RPMI8226 (cell line): ENCODE measurements at regions not wholly inside any gene's neighbourhood (a gene's known extent, or its start where the extent isn't known, plus 50 kb on each side); places are given as distances from the start of the nearest gene placed in this dataset.

Source experiments
- DNase-seq: peaks from one replicate; pipeline ENCODE4 v3.0.0-alpha.2; 2015

DNA sequence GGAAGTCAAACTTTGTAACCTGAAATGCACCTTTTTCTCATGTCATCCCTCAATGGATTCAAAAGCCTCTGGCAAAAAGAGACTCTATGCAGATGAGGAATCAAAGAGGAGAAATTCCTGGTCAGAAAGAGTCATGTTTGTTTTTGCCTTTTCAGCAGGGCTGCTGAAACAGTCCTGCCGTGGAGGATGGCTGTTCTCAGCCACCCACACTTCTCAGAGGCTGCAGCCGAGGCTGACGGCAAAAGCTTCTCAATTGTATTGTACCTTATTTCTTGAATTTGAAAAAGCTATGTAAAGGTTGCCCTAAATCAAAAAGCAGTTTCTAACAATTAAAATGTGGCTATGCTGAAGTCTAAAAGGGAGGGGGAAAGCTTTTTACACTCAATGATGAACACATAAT lies 385.3 kb downstream of the KCTD12 start:
- no peak for DNase-seq

DNA sequence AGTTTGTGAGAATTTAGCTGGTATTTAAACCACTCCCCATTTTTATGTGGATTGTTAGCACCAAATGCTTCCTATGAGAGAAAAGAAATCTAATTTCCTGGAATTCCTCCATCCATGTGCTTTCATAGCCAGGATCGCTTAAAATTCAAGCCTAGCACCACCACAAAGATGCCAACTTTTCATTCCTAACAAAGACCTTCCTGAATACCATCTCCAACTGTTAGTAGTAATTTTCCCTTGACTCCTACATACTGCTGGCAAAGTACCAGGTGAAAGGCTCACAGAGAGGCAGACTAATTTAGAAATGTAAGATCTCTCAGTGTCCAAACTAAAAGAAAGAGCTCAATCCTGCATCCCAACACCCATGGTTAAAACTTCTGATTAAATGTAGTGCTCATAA lies 386.3 kb downstream of the KCTD12 start:
- DNase-seq = no peak

DNA sequence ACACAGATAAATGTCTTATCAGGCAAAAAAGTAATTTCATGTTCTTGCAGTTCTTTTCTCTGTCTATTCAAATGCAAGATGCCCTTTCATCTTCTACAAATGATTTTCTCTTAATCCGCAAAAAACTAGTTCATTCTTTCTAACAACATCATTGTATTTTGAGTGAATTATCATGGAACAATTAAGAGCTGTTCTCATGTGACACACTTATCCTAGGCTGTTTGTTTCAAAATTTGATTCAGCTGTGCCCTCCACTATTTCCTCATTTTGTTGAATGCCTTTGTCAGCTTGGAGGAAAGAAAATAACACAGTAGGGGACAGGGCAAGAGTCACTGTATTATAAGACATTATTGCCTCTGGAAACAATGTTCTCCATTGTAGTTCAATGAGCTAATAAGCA lies 396.9 kb downstream of the KCTD12 start:
- no peak for DNase-seq

DNA sequence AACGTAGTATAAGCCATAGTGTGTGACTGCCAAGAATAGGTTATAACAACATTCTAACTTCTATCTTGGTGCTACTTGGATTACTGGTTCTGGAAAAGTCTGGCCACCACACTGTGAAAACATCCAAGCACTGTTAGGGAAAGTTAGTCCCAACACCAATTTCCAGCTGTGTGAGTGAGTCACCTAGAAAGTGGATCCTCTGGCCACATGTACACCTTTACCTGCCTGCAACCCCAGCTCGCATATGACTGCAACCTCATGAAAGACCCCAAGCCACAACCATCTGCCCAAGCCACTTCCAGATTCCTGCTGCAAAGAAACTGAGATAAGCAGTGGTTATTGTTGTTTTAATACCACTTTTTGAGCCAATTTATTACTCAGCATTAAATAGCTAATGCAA lies 404.5 kb downstream of the KCTD12 start:
- no peak for DNase-seq

DNA sequence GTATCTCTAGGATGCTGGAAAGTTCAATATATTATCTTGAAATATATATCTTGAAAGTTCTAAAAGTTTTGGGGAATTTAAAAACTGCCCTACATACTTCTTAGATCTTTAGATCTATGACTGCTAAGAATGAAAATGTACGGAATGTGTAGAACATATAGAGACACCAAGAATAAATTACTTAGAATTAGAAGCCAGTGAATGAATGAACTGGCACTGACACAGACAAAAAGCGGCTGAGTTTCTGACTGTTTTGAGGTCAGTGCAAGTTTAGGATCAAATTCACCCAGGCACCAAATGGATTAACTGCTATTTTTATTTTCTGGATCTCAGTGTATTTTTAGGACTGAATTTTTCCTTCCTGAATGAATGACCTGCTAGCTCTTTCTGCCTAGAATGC lies 411.2 kb downstream of the KCTD12 start:
- DNase-seq = no peak

DNA sequence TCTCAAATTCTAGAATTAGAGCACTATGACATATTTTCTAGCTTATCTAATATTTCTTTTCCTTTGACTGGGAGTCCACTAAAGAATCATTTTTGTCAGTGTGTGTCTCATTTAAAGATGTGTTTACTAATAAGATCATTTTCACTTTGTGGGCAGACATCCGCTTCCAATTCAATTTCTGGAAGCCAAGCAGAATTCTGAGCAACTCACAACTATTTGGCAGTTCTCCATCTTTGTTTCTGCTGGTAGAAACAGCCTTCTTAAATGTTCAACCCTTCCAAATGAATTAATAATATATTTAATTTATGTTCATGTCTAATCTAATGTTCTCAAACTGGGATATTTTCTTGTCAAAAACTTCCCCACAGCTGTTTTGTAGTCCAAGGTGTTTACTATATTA lies 411.8 kb downstream of the KCTD12 start:
- DNase-seq = no peak

DNA sequence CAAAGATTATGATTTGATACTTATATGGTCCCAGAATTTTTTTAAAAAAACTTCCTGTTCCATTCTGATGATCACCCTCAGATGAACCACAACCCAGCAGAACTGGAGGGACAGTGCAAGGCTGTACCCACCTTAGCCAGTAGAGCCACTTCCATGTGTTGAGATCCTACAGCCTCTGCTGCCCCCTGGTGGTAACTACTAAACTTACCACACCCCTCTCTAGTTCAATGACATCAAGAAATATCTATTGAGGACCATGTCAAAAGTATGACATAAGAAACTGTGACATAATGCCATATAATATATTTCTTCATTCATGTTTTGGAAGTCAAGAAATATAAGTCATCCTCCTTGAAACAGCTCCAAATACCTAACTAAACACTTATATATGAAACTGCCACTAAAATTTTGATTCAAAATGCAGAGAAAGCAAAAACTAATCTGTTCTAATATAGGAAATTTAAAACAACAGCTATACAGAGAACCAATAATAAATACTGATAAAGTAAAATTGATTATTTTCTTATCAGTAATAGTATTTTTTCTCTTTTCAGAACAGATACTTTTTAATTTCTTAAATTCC lies 412.6 kb downstream of the KCTD12 start:
- DNase-seq = peak; percentile 73

DNA sequence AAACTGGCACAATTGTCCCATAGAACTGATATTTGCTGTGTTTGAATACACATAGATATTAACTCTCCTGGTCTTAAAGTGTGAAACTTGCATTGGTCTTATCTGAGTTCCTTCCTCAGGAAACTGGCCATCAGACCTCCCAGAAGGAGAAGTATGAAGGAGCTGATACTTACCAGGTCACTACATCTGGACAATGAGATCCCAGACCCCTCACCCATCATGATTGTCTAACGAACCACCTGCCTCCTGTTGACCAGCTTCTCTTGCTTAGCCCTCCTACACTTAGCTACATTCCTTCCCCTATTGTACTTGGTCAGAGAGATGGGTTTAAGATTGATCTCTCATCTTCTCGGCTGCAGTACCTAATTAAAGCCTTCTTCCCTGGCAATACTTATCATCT lies 413.3 kb downstream of the KCTD12 start:
- no peak for DNase-seq

DNA sequence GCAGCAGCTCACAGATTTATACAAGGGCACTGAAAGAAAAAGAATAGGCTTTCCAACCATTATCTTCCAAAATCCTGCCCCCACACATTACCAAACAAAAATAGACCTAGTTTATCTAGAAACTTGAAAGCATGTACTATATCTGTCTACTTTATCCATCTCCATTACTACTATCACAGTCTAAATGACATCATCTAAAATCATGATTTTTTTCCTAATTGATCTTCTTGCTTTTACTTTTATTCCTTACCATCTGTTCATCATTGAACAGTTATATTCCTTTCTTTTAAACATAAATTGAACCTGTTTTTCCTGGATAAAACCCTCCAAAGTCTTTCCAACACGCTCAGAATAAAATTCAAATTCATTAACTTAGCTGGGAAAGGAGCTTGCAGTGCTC lies 414.7 kb downstream of the KCTD12 start:
- no peak for DNase-seq

DNA sequence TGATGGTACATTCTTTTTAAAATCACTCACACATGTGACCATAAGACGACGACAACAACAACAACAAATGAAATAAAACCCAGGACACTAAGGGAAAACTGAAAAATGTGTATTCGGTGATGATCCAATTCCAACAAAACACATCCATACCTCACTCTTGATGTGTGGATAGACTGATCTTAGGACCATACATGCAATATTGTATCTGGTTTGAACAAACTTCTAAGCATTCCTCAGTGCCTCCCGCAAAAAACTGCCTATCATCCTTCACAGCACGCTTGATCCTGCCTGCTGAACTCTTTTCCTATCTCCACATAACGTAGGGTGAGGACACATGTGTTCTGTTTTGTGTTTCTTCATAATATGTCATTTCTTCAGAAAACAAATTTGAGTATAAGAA lies 415.2 kb downstream of the KCTD12 start:
- no peak for DNase-seq

DNA sequence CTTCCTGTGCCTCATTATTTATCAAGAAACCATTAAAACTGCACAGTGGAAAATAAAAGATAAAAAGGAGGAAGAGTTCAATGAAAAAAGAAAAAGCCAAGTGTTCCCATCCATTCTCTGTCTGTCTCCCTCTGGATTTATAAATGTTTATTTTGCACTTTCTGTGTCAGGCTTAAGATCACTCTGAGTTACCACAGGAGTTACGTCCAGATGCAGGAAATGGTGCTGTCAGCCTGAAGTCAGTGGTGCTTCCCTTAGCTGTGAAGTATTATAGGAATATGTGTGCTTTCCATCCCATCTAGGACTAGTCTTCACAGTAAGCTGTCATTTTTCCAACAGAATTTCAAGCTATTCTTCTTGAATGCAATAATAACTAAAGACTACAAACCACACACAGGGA lies 420.2 kb downstream of the KCTD12 start:
- DNase-seq = no peak

DNA sequence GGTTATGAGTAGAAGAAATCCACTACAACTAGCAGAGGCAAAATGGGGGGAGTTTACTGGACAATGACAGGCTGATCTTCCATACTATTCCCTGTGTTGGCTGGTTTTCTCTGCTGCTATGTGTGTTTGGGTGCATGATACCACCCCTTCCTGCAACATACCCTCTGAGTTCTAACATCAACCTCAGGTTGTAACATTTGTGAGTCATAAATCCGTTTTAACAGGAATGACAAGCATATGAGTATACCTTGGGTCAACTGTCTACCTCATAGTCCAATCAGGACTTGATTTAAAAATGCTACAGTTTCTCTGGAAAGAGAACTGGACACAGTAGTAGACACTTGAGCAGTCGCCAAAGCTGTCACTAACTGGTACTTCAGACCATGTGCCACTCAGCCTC lies 422.9 kb downstream of the KCTD12 start:
- DNase-seq = no peak

DNA sequence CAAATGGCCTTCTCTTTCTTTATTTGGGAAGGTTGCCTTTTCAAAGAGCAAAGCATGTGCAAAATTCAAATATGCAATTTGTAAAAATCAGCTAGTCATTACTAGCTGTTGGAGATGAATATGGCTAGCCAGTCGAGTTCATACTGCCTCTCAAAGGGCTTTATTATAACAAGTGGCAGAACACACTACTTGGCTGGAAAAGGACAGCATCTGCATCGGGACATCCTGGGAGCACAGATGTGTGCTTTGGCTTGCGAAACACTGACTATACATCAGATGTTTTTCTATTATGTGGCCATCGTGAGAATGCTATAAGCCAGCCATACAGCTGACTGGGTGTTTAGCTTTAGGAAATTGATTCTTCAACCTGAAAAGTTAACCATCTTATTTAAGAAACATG lies 424.2 kb downstream of the KCTD12 start:
- DNase-seq = no peak

DNA sequence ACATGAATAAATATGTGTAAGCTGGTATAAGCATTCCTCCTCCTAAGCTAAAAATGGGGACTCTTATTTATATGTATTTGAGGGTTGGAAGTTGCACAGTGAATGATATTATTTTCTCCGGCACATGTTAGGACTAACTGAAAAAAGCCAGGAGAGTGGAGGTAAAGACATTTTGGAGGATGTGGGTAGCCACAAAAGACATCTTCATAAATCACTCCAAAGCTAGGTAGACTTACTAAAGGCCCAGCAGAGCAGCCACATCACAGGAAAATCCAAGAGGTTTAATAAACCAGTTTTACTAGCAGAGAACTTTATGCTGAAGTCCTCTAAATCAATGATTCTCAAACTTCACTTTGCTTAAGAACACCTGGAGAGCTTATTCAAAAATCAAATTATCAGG lies 424.7 kb downstream of the KCTD12 start:
- no peak for DNase-seq

DNA sequence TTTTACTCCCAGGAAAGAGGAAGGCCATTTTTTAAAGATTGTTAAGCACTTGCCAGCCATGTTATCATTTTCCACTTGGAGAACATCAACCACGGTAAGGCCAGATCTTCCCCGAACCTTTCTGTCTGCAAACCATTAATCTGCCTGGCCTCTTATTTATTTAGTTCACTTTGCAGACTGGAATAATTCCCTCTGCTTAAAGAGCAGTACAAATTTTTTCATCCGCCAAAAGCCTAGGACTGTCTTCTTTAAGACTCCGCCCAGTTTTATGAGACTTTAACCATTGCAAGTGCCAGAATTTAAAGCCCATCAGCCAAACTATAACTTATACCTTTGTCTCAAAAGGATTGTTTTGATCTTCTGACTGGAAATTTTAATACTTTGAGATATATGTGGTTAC lies 426.3 kb downstream of the KCTD12 start:
- DNase-seq = no peak

DNA sequence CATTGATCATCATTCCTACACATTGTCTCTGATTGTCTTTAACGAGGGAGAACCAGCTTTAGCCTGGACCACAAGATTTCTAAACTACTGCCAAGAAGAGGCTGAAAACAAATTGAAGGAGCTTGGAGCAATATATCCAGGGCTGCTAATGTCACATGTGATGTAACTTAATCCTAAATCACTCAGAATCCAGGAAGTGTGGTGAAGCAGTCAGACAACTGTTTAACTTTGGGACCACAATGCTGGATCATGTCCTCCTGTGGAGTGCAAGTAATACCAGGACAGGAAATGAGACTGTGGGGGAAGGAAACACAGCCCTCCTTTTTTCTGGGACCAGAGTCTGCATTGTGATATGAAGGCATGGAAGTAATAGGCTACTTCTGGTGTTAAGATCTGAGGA lies 430.2 kb downstream of the KCTD12 start:
- DNase-seq = no peak

DNA sequence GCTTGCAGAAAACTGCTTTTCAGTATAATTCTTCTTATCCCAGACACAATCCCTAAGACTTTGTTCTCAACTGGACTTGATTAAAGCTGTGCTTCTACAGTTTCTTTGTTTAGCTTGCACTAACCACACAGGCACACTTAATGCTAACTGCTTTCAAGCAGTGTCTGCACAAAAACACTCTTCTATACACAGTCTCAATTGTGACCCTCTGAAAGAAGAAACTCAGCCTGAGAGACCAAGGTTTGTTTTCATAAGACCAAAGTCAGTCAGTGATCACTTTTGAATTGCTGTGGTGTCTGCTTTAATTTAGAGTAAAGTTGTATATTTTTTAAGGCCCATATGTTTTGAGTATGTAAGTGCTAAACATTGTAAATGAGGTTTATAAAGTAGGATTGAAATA lies 431.2 kb downstream of the KCTD12 start:
- DNase-seq = no peak

DNA sequence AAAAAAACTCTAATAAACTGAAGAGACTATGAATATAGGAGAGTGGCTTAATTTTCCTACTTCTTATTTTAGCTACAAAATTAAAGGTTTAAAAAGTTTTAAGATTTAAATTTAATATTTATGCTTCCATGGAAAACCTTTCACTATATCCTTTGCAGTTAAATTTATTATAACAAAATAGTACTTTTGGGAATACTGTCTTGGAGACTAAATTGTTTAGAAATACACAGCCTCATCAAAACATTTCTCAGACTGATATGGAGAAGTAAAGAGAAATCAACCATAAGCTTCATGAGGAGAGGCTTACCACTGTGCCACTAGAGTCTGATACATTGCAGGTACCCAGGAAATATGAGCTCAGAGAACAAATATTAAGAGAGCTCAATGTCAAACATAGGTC lies 436.5 kb downstream of the KCTD12 start:
- no peak for DNase-seq

DNA sequence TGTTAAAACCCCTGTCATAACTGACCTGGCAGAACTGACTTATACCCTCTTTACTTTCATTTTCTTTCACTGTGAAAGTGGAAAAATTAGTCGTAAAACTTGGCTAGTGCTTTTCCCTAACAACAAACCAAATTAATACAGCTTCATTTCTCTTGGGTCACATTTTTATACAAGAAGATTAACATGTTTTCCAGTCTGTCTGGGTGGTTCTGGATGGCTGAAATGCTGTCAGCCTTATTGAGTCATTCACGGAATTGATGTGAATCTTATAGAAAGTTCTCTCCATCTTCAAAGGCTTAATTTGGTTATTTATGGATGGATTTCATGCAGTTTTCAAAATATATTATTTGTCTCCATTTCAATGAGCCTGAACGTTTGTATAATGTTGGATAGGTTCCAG lies 440.0 kb downstream of the KCTD12 start:
- DNase-seq = no peak

DNA sequence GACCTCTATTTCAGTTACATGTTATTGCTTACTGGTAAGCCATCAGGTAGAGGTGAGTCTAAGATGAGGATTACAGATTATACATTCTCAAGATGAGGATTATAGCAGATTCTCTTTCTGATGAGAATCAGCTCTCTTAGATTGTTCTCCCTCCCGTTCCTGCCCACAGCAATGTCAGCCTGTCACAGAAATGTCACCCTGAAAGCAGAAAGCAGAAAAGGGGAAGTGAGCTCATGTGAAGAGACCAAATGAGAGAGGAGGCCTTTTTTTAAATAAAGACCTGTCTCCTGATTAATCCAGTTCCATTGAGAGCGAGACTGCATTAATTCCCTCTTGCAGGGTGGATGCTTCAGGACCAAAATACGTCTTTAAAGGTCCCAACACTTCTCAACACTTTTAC lies 445.6 kb downstream of the KCTD12 start:
- DNase-seq = peak; percentile 28

DNA sequence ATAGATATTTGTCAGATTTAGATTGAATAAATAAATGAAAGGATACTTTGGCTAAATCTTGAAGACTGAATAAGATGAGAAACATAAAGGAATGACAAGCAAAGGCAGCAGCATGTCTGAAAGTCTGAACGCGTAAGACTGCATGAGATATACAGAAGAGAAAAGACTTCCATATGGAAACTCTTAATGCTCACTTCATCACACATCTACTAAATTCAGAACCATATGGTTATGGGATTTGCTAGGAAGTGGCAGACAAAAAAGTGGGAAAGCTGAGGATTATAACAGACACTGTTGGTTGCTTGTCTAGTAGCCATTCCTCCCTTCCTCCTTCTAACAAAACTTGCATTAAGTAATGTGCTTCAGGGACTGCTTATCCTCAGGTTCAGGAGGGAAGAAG lies 446.7 kb downstream of the KCTD12 start:
- no peak for DNase-seq

DNA sequence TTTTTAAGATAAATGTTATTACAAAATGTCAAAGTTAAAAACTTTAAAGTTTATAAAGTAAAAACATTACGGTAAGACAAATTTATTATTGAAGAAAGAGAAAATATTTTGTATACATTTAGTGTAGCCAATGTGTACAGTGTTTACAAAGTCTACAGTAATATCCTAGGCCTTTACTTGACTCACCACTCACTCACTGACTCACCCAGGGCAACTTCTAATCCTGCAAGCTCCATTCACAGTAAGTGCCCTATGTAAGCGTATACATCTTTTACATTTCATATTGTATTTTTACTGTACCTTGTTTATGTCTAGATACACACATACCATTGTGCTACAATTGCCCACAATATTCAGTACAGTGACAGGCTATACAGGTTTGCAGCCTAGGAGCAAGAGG lies 448.2 kb downstream of the KCTD12 start:
- DNase-seq = no peak

DNA sequence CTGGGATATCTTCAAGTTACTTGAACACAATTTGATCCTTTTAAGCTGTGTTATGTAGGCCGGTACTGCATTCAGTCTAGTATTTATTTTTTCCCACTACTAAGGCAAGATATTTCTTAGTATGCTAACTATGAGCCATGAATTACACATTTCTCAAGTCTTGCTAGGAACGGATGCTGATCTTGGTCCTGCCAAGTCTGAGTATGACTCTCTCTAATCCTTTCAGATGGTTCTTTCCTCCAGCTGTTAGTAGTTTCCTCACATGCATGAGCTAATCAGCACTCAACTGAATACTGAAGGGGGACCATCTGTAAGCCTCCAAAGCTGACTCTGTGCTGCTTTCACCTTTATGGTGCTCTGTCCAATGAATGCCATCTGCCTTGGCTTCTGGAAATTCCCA lies 460.3 kb downstream of the KCTD12 start:
- no peak for DNase-seq

DNA sequence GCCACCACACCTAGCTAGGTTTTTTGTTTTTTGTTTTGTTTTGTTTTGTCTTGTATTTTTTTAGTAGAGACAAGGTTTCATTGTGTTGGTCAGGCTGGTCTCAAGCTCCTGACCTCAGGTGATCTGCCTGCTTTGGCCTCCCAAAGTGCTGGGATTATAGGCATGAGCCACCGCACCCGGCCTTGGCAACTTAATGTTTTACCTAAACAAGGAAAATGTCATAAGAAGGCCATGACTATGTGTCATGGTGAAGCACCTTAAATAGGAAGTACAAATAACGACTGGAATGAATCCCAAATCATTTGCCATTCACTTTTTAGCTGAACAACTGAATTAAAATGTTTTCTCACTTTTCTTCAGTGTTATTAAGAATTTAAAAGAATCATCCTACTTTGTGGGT lies 465.2 kb downstream of the KCTD12 start:
- no peak for DNase-seq

DNA sequence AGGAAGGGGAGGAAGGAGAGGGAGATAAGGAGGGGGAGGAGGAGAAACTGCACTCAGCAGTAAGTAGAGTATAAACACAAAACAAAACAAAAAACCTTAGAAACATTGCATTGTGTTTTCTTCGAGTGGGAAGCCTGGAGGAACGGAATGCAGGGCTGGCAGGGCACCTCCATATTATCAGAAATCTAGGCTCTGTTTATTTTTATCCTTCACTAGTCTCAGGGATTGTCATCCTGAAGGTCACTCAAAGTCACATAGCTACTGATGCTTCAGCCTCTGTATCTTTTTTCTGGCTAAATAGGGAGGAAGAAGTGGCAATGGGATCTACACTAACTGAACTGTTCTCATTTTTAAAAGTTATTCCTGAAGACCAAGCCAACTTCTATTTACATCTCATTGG lies 467.8 kb downstream of the KCTD12 start:
- no peak for DNase-seq

DNA sequence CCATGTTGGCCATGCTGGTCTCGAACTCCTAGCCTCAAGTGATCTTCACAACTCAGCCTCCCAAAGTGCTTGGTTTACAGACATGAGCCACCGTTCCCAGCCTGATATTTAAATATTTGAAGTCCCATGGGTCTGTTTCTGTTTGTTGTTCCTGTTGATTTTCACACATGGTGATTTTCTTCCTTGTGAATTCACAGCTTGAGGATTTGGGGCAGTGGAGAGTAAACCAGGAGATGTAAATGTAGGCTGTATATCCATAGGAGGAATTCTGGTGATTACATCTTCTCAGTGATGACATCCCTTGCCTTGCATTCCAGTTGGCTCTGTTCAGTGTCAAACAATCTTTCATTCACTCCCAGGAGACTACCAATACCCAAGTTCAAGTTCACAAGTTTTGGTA lies 471.9 kb downstream of the KCTD12 start:
- no peak for DNase-seq
